HK-2 (cell line): ENCODE measurements at regions not wholly inside any gene's neighbourhood (a gene's known extent, or its start where the extent isn't known, plus 50 kb on each side); places are given as distances from the start of the nearest gene placed in this dataset.

Experiments
- DNase-seq: peaks from one replicate; pipeline ENCODE4 v3.0.0-alpha.2; 2018; ENCODE audit not compliant: unreplicated experiment

- DNase-seq: no peak
Observed at GRCh38 chr6:14431385-14432330, 314.1 kb downstream of the CD83 start.

- DNase-seq: peak; percentile 2
Observed at GRCh38 chr6:14434916-14435690, 317.5 kb downstream of the CD83 start.

- DNase-seq: no peak
Observed at GRCh38 chr6:14436592-14437132, 319.1 kb downstream of the CD83 start.

GRCh38 chr6:14439419-14439818, 321.8 kb downstream of the CD83 start:
- DNase-seq: no peak

GRCh38 chr6:14440215-14440910, 322.8 kb downstream of the CD83 start:
- DNase-seq: no peak

- no peak for DNase-seq
Observed at GRCh38 chr6:14440940-14441781, 323.6 kb downstream of the CD83 start.

- DNase-seq: no peak
Observed at GRCh38 chr6:14442242-14442641, 324.7 kb downstream of the CD83 start.

GRCh38 chr6:14443629-14444268, 326.2 kb downstream of the CD83 start:
- no peak for DNase-seq

GRCh38 chr6:14444295-14444972, 326.9 kb downstream of the CD83 start:
- DNase-seq: no peak

GRCh38 chr6:14447240-14447639, 329.7 kb downstream of the CD83 start:
- DNase-seq: no peak

- no peak for DNase-seq
Observed at GRCh38 chr6:14448246-14448645, 330.7 kb downstream of the CD83 start.

- no peak for DNase-seq
Observed at GRCh38 chr6:14450133-14450504, 332.5 kb downstream of the CD83 start.

GRCh38 chr6:14450578-14450977, 333.0 kb downstream of the CD83 start:
- no peak for DNase-seq

- no peak for DNase-seq
Observed at GRCh38 chr6:14451594-14452374, 334.2 kb downstream of the CD83 start.

- DNase-seq: no peak
Observed at GRCh38 chr6:14452567-14453527, 335.3 kb downstream of the CD83 start.

- DNase-seq: no peak
Observed at GRCh38 chr6:14453712-14454472, 336.3 kb downstream of the CD83 start.

- no peak for DNase-seq
Observed at GRCh38 chr6:14454473-14454775, 336.9 kb downstream of the CD83 start.
